HEK293T (cell line): ENCODE measurements at regions not wholly inside any gene's neighbourhood (a gene's known extent, or its start where the extent isn't known, plus 50 kb on each side); places are given as distances from the start of the nearest gene placed in this dataset.
A peak's percentile ranks its signal among the peaks of the same experiment; 100 is the strongest.

Experiments
- CTCF ChIA-PET: fragments of 350-600 bp; formaldehyde crosslinking; extraction: SDS; loops from one replicate; lab custom pipeline; 2021; ENCODE audit warnings: antibody characterized with exemption, inconsistent platforms; lab: Yijun Ruan, JAX
- POLR2A ChIA-PET: fragments of 350-600 bp; formaldehyde crosslinking; extraction: SDS; loops from one replicate; lab custom pipeline; 2020; ENCODE audit warnings: antibody characterized with exemption, inconsistent platforms; lab: Yijun Ruan, JAX
- DNase-seq: peaks from one replicate; pipeline ENCODE4 v3.0.0; 2012; ENCODE audit warnings: mixed read lengths; ENCODE audit errors: extremely low spot score
- ARNT ChIP-seq: fragments of 450-650 bp; IDR thresholded peaks from 2 replicates; pipeline ENCODE4 v1.6.1; 2017; ENCODE audit warnings: mild to moderate bottlenecking
- BHLHE40 ChIP-seq: fragments of 450-650 bp; IDR thresholded peaks from 2 replicates; pipeline ENCODE4 v1.6.1; 2016; ENCODE audit warnings: mild to moderate bottlenecking, moderate library complexity, borderline replicate concordance
- CTBP1 ChIP-seq: fragments of 450-650 bp; IDR thresholded peaks from 2 replicates; pipeline ENCODE4 v1.6.1; 2016; ENCODE audit warnings: borderline replicate concordance
- ELF4 ChIP-seq: fragments of 450-650 bp; IDR thresholded peaks from 2 replicates; pipeline ENCODE4 v1.6.1; 2017; ENCODE audit warnings: antibody characterized with exemption
- FOXA1 ChIP-seq: fragments of 450-650 bp; IDR thresholded peaks from 2 replicates; pipeline ENCODE4 v1.6.1; 2016; ENCODE audit warnings: mild to moderate bottlenecking
- FOXK2 ChIP-seq: fragments of 450-650 bp; IDR thresholded peaks from 2 replicates; pipeline ENCODE4 v1.6.1; 2016; ENCODE audit warnings: mild to moderate bottlenecking
- FOXM1 ChIP-seq: fragments of 450-650 bp; IDR thresholded peaks from 2 replicates; pipeline ENCODE4 v1.6.1; 2017; ENCODE audit warnings: mild to moderate bottlenecking, borderline replicate concordance
- HDGF ChIP-seq: fragments of 450-650 bp; IDR thresholded peaks from 2 replicates; pipeline ENCODE4 v1.6.1; 2017; ENCODE audit warnings: antibody characterized with exemption, borderline replicate concordance
- L3MBTL2 ChIP-seq: fragments of 450-650 bp; conservative IDR thresholded peaks from 2 replicates; pipeline ENCODE4 v1.6.1; 2016; ENCODE audit warnings: mild to moderate bottlenecking
- LEF1 ChIP-seq: fragments of 450-650 bp; IDR thresholded peaks from 2 replicates; pipeline ENCODE4 v1.6.1; 2017; ENCODE audit warnings: mild to moderate bottlenecking, borderline replicate concordance
- NFRKB ChIP-seq: fragments of 450-650 bp; IDR thresholded peaks from 2 replicates; pipeline ENCODE4 v1.6.1; 2016; ENCODE audit warnings: mild to moderate bottlenecking, moderate library complexity
- PKNOX1 ChIP-seq: fragments of 450-650 bp; IDR thresholded peaks from 2 replicates; pipeline ENCODE4 v1.6.1; 2016
- SP1 ChIP-seq: fragments of 450-650 bp; IDR thresholded peaks from 2 replicates; pipeline ENCODE4 v1.6.1; 2017
- SUZ12 ChIP-seq: fragments of 450-650 bp; IDR thresholded peaks from 2 replicates; pipeline ENCODE4 v1.6.1; 2016; ENCODE audit warnings: mild to moderate bottlenecking
- TARDBP ChIP-seq: fragments of 450-650 bp; IDR thresholded peaks from 2 replicates; pipeline ENCODE4 v1.6.1; 2016
- ZNF384 ChIP-seq: fragments of 450-650 bp; IDR thresholded peaks from 2 replicates; pipeline ENCODE4 v1.6.1; 2016

GRCh38 chr1:63155437-63155836 is 166.9 kb upstream of the FOXD3 start:
- POLR2A ChIA-PET, result no interaction called here
- TF ChIP-seq CTBP1 (no peak), FOXM1 (no peak), ELF4 (no peak), LEF1 (no peak), L3MBTL2 (no peak), FOXK2 (no peak), ZNF384 (0 out of 2 replicates have a peak, but pooled peaks have one; percentile 31), HDGF (no peak), NFRKB (no peak)
- CTCF ChIA-PET, result interaction anchor here (0.6 to 1.1 kb wide), 2 partner anchors 15 to 28 kb away, joined by 3 read pairs; no protein-coding TSS in a partner anchor

GRCh38 chr1:63157085-63157484 is 165.3 kb upstream of the FOXD3 start:
- ChIA-PET CTCF (interaction anchor here (0.6 kb wide), 1 partner anchor 30 kb away, joined by 7 read pairs; no protein-coding TSS in a partner anchor), POLR2A (no interaction called here)
- no peak for TF ChIP-seq LEF1
- TF ChIP-seq SP1, result no peak
- TF ChIP-seq SUZ12, result no peak
- TF ChIP-seq FOXA1, result no peak
- TF ChIP-seq L3MBTL2, result no peak
- no peak for TF ChIP-seq BHLHE40
- no peak for TF ChIP-seq NFRKB
- no peak for TF ChIP-seq CTBP1
- TF ChIP-seq ARNT, result no peak
- TF ChIP-seq ELF4, result no peak
- no peak for DNase-seq

More at GRCh38 chr1:63155437-63155836, 166.9 kb upstream of the FOXD3 start:
- no peak for DNase-seq

- ChIA-PET POLR2A (no interaction called here), CTCF (no interaction called here)
- no peak for DNase-seq
- TF ChIP-seq ARNT (no peak), CTBP1 (no peak), L3MBTL2 (no peak), SP1 (no peak), LEF1 (no peak), HDGF (no peak), NFRKB (no peak), BHLHE40 (no peak), PKNOX1 (no peak), ELF4 (no peak), ZNF384 (no peak), FOXM1 (no peak), FOXA1 (no peak), FOXK2 (no peak), SUZ12 (no peak), TARDBP (no peak)
Measured at GRCh38 chr1:63169057-63169456, 153.3 kb upstream of the FOXD3 start.

- POLR2A ChIA-PET, result no interaction called here
- TF ChIP-seq PKNOX1, result peak; percentile 37; the same call in 1 of the 2 replicates
- no peak for TF ChIP-seq TARDBP
- no peak for TF ChIP-seq ELF4
- TF ChIP-seq LEF1, result no peak
- peak; percentile 55; the same call in 1 of the 2 replicates for TF ChIP-seq ARNT
- no peak for TF ChIP-seq SUZ12
- TF ChIP-seq BHLHE40, result no peak
- no peak for TF ChIP-seq FOXK2
- TF ChIP-seq ZNF384, result no peak
- TF ChIP-seq FOXA1, result no peak
- no peak for TF ChIP-seq HDGF
- TF ChIP-seq FOXM1, result no peak
- TF ChIP-seq NFRKB, result no peak
- TF ChIP-seq SP1, result no peak
- TF ChIP-seq CTBP1, result peak; percentile 71
- TF ChIP-seq L3MBTL2, result peak; percentile 60
- DNase-seq, result peak; percentile 69
- CTCF ChIA-PET, result no interaction called here
Measured at GRCh38 chr1:63173161-63173560, 149.2 kb upstream of the FOXD3 start.

GRCh38 chr1:63189677-63190076 is 132.7 kb upstream of the FOXD3 start:
- no peak for DNase-seq
- no peak for TF ChIP-seq ZNF384
- TF ChIP-seq CTBP1, result no peak
- no peak for TF ChIP-seq FOXM1
- no peak for TF ChIP-seq LEF1
- no peak for TF ChIP-seq HDGF
- TF ChIP-seq ELF4, result no peak
- TF ChIP-seq SP1, result no peak
- TF ChIP-seq NFRKB, result no peak
- TF ChIP-seq FOXK2, result no peak
- POLR2A ChIA-PET, result no interaction called here
- CTCF ChIA-PET, result interaction anchor here (0.5 to 1.0 kb wide), 4 partner anchors 9 to 340 kb away, joined by 3 read pairs; no protein-coding TSS in a partner anchor

GRCh38 chr1:63190171-63190570 is 132.2 kb upstream of the FOXD3 start:
- CTCF ChIA-PET, result interaction anchor here (0.5 to 1.0 kb wide), 3 partner anchors 15 to 341 kb away, joined by 3 read pairs; no protein-coding TSS in a partner anchor
- POLR2A ChIA-PET, result no interaction called here
- no peak for DNase-seq
- TF ChIP-seq FOXM1 (no peak), BHLHE40 (no peak), FOXA1 (no peak), TARDBP (no peak), HDGF (no peak), SUZ12 (no peak), ELF4 (no peak), FOXK2 (no peak), SP1 (no peak), L3MBTL2 (no peak), ZNF384 (no peak), PKNOX1 (no peak), ARNT (no peak), NFRKB (no peak), LEF1 (no peak), CTBP1 (no peak)
